ENCODE measurements at regions not wholly inside any gene's neighbourhood (a gene's known extent, or its start where the extent isn't known, plus 50 kb on each side); places are given as distances from the start of the nearest gene placed in this dataset.
"Not testable (repeated sequence)": the region's sequence is repeated elsewhere in the genome, so short reads cannot be mapped to it uniquely, and the experiment has no call there.

GRCh38 chr10:60615541-60615940 lies 162.7 kb upstream of the CDK1 start:
- no peak for DNase-seq (ENCODE audit: low spot score)

- no peak for DNase-seq (ENCODE audit: low spot score)
Measured at GRCh38 chr10:60614363-60614762, 163.9 kb upstream of the CDK1 start.

GRCh38 chr10:60613434-60613833 lies 164.8 kb upstream of the CDK1 start:
- no peak for DNase-seq (ENCODE audit: low spot score)

- DNase-seq (ENCODE audit: low spot score) = peak; percentile 28
Measured at GRCh38 chr10:60611291-60611747, 167.0 kb upstream of the CDK1 start.

GRCh38 chr10:60607372-60607771 lies 170.9 kb upstream of the CDK1 start:
- DNase-seq (ENCODE audit: low spot score) = no peak

GRCh38 chr10:60606343-60607080 lies 171.8 kb upstream of the CDK1 start:
- DNase-seq (ENCODE audit: low spot score) = no peak

- DNase-seq (ENCODE audit: low spot score) = peak; percentile 37
Measured at GRCh38 chr10:60605476-60605875, 172.8 kb upstream of the CDK1 start.

GRCh38 chr10:60604342-60604741 lies 173.9 kb upstream of the CDK1 start:
- DNase-seq (ENCODE audit: low spot score) = no peak

GRCh38 chr10:60597513-60597912 lies 180.8 kb upstream of the CDK1 start:
- DNase-seq (ENCODE audit: low spot score) = no peak

- DNase-seq (ENCODE audit: low spot score) = no peak
Measured at GRCh38 chr10:60595852-60596251, 182.4 kb upstream of the CDK1 start.

GRCh38 chr10:60594476-60595051 lies 183.7 kb upstream of the CDK1 start:
- no peak for DNase-seq (ENCODE audit: low spot score)

GRCh38 chr10:60591119-60591518 lies 187.2 kb upstream of the CDK1 start:
- DNase-seq (ENCODE audit: low spot score) = no peak

- no peak for DNase-seq (ENCODE audit: low spot score)
Measured at GRCh38 chr10:60589376-60589775, 188.9 kb upstream of the CDK1 start.

- not testable (repeated sequence) for DNase-seq (ENCODE audit: low spot score)
Measured at GRCh38 chr10:60581782-60582181, 192.1 kb upstream of the ANK3 start.

- DNase-seq (ENCODE audit: low spot score) = peak; percentile 9
Measured at GRCh38 chr10:60578217-60578616, 188.5 kb upstream of the ANK3 start.

GRCh38 chr10:60576130-60577069 lies 186.7 kb upstream of the ANK3 start:
- no peak for DNase-seq (ENCODE audit: low spot score)

- DNase-seq (ENCODE audit: low spot score) = no peak
Measured at GRCh38 chr10:60575105-60575504, 185.4 kb upstream of the ANK3 start.

GRCh38 chr10:60574388-60574787 lies 184.7 kb upstream of the ANK3 start:
- no peak for DNase-seq (ENCODE audit: low spot score)

- no peak for DNase-seq (ENCODE audit: low spot score)
Measured at GRCh38 chr10:60573336-60573735, 183.7 kb upstream of the ANK3 start.

GRCh38 chr10:60572511-60573194 lies 183.0 kb upstream of the ANK3 start:
- DNase-seq (ENCODE audit: low spot score) = no peak

- no peak for DNase-seq (ENCODE audit: low spot score)
Measured at GRCh38 chr10:60570896-60571295, 181.2 kb upstream of the ANK3 start.

GRCh38 chr10:60570272-60570865 lies 180.7 kb upstream of the ANK3 start:
- DNase-seq (ENCODE audit: low spot score) = no peak
